NOMO-1 treated with dmso at 0.1 percent for 144 hours (cell line): ENCODE measurements at regions not wholly inside any gene's neighbourhood (a gene's known extent, or its start where the extent isn't known, plus 50 kb on each side); places are given as distances from the start of the nearest gene placed in this dataset.
"Not testable (repeated sequence)": the region's sequence is repeated elsewhere in the genome, so short reads cannot be mapped to it uniquely, and the experiment has no call there.

Experiments
- DNase-seq: peaks from one replicate; lab custom pipeline; 2025; ENCODE audit not compliant: unreplicated experiment; lab: John Stamatoyannopoulos, UW

- not testable (repeated sequence) for DNase-seq
These were observed 470.6 kb upstream of the NUDT12 start for GRCh38 chr5:104033186-104033585.

GRCh38 chr5:104024538-104024937, 461.9 kb upstream of the NUDT12 start:
- no peak for DNase-seq

- DNase-seq, result no peak
These were observed 461.1 kb upstream of the NUDT12 start for GRCh38 chr5:104023739-104024138.

GRCh38 chr5:104019956-104020355, 457.4 kb upstream of the NUDT12 start:
- DNase-seq, result no peak

- no peak for DNase-seq
These were observed 455.7 kb upstream of the NUDT12 start for GRCh38 chr5:104018299-104018698.

- no peak for DNase-seq
These were observed 454.1 kb upstream of the NUDT12 start for GRCh38 chr5:104016646-104017045.

- DNase-seq, result no peak
These were observed 453.2 kb upstream of the NUDT12 start for GRCh38 chr5:104015765-104016164.

- DNase-seq, result not testable (repeated sequence)
These were observed 440.2 kb upstream of the NUDT12 start for GRCh38 chr5:104002783-104003182.

- no peak for DNase-seq
These were observed 438.5 kb upstream of the NUDT12 start for GRCh38 chr5:104001136-104001535.

- no peak for DNase-seq
These were observed 430.4 kb upstream of the NUDT12 start for GRCh38 chr5:103993031-103993430.

- DNase-seq, result no peak
These were observed 427.5 kb upstream of the NUDT12 start for GRCh38 chr5:103990064-103990463.

- no peak for DNase-seq
These were observed 419.0 kb upstream of the NUDT12 start for GRCh38 chr5:103981592-103981991.

- DNase-seq, result no peak
These were observed 411.1 kb upstream of the NUDT12 start for GRCh38 chr5:103973669-103974068.

- not testable (repeated sequence) for DNase-seq
These were observed 403.7 kb upstream of the NUDT12 start for GRCh38 chr5:103966295-103966694.

GRCh38 chr5:103962023-103962422, 399.4 kb upstream of the NUDT12 start:
- DNase-seq, result no peak

GRCh38 chr5:103953601-103954382, 391.2 kb upstream of the NUDT12 start:
- DNase-seq, result no peak

- DNase-seq, result no peak
These were observed 389.2 kb upstream of the NUDT12 start for GRCh38 chr5:103951776-103952175.

- no peak for DNase-seq
These were observed 380.6 kb upstream of the NUDT12 start for GRCh38 chr5:103943230-103943629.

- DNase-seq, result no peak
These were observed 380.1 kb upstream of the NUDT12 start for GRCh38 chr5:103942587-103943186.

GRCh38 chr5:103941596-103941995, 379.0 kb upstream of the NUDT12 start:
- no peak for DNase-seq

- DNase-seq, result no peak
These were observed 375.6 kb upstream of the NUDT12 start for GRCh38 chr5:103938146-103938695.

GRCh38 chr5:103929338-103930013, 366.9 kb upstream of the NUDT12 start:
- no peak for DNase-seq
